Liver (tissue), 7 donors: ENCODE measurements at regions not wholly inside any gene's neighbourhood (a gene's known extent, or its start where the extent isn't known, plus 50 kb on each side); places are given as distances from the start of the nearest gene placed in this dataset.

ENCODE experiments used
- DNase-seq: peaks from one replicate; pipeline ENCODE4 v3.0.0-alpha.2; 2017; ENCODE audit warnings: low spot score
- H3K27ac ChIP-seq, 2 donors: one replicate each; pipeline ENCODE4 v1.7.0; 2013; ENCODE audit warnings: inconsistent platforms in 2 of 2, low read length in 2 of 2, control low read depth in 1 of 2, low read depth in 1 of 2, mild to moderate bottlenecking in 1 of 2
- H3K27me3 ChIP-seq, 4 donors: one replicate each; pipeline versions ENCODE4 v1.6.1 to v1.7.0; 2013; ENCODE audit warnings: low read length in 3 of 4, inconsistent platforms in 1 of 4, mild to moderate bottlenecking in 1 of 4, moderate library complexity in 1 of 4; ENCODE audit not compliant: control insufficient read depth in 4 of 4, insufficient read depth in 4 of 4
- H3K36me3 ChIP-seq, 4 donors: one replicate each; pipeline versions ENCODE4 v1.6.1 to v1.7.0; 2013; ENCODE audit warnings: low read length in 3 of 4, mild to moderate bottlenecking in 3 of 4, low read depth in 1 of 4, moderate library complexity in 1 of 4; ENCODE audit not compliant: control insufficient read depth in 4 of 4, insufficient read depth in 3 of 4
- H3K4me1 ChIP-seq, 4 donors: one replicate each; pipeline versions ENCODE4 v1.6.1 to v1.7.0; 2013; ENCODE audit warnings: low read length in 3 of 4, mild to moderate bottlenecking in 3 of 4, moderate library complexity in 1 of 4; ENCODE audit not compliant: control insufficient read depth in 4 of 4, insufficient read depth in 4 of 4
- H3K4me3 ChIP-seq, 3 donors: one replicate each; pipeline versions ENCODE4 v1.6.1 to v1.7.0; 2013; ENCODE audit warnings: low read length in 3 of 3, control low read depth in 1 of 3, low read depth in 1 of 3, mild to moderate bottlenecking in 1 of 3
- H3K9ac ChIP-seq, 2 donors: one replicate each; pipeline ENCODE4 v1.7.0; 2013; ENCODE audit warnings: low read length in 2 of 2, mild to moderate bottlenecking in 2 of 2, moderate library complexity in 2 of 2, control low read depth in 1 of 2, low read depth in 1 of 2
- H3K9me3 ChIP-seq, 4 donors: one replicate each; pipeline versions ENCODE4 v1.6.1 to v1.7.0; 2013; ENCODE audit warnings: low read length in 3 of 4; ENCODE audit not compliant: control insufficient read depth in 4 of 4
- ATF3 ChIP-seq: IDR thresholded peaks from 2 replicates; pipeline ENCODE4 v1.6.1; 2016; ENCODE audit warnings: antibody characterized with exemption
- CTCF ChIP-seq: fragments of 150-350 bp; IDR thresholded peaks from 2 replicates; pipeline ENCODE4 v1.5.1; 2017; ENCODE audit warnings: improper control_type of control experiment, low read depth, low read length; ENCODE audit not compliant: missing input control
- FOXA1 ChIP-seq: IDR thresholded peaks from 2 replicates; pipeline ENCODE4 v1.6.1; 2016; ENCODE audit warnings: antibody characterized with exemption
- FOXA2 ChIP-seq: IDR thresholded peaks from 2 replicates; pipeline ENCODE4 v1.6.1; 2016; ENCODE audit warnings: antibody characterized with exemption
- GABPA ChIP-seq, 2 donors: IDR thresholded peaks in 1 of 2; conservative IDR thresholded peaks in 1 of 2; 2 replicates each; pipeline ENCODE4 v1.6.1; 2016; ENCODE audit warnings: antibody characterized with exemption in 2 of 2, mild to moderate bottlenecking in 1 of 2, moderate library complexity in 1 of 2
- HNF4A ChIP-seq, 2 donors: conservative IDR thresholded peaks; 2 replicates each; pipeline ENCODE4 v1.6.1; 2016; ENCODE audit warnings: antibody characterized with exemption in 2 of 2, mild to moderate bottlenecking in 2 of 2
- HNF4G ChIP-seq: IDR thresholded peaks from 2 replicates; pipeline ENCODE4 v1.6.1; 2016; ENCODE audit warnings: antibody characterized with exemption
- JUND ChIP-seq, 2 donors: IDR thresholded peaks; 2 replicates each; pipeline ENCODE4 v1.6.1; 2016; ENCODE audit warnings: antibody characterized with exemption in 2 of 2
- NR2F2 ChIP-seq: IDR thresholded peaks from 2 replicates; pipeline ENCODE4 v1.6.1; 2016; ENCODE audit warnings: antibody characterized with exemption
- RAD21 ChIP-seq, 2 donors: IDR thresholded peaks; 2 replicates each; pipeline ENCODE4 v1.6.1; 2016; ENCODE audit warnings: antibody characterized with exemption in 2 of 2, mild to moderate bottlenecking in 2 of 2
- REST ChIP-seq: IDR thresholded peaks from 2 replicates; pipeline ENCODE4 v1.6.1; 2016; ENCODE audit warnings: antibody characterized with exemption, mild to moderate bottlenecking
- RXRA ChIP-seq, 2 donors: IDR thresholded peaks; 2 replicates each; pipeline ENCODE4 v1.6.1; 2017 to 2018; ENCODE audit warnings: antibody characterized with exemption in 2 of 2, mild to moderate bottlenecking in 1 of 2
- SP1 ChIP-seq: IDR thresholded peaks from 2 replicates; pipeline ENCODE4 v1.6.1; 2018; ENCODE audit warnings: antibody characterized with exemption, mild to moderate bottlenecking
- YY1 ChIP-seq: IDR thresholded peaks from 2 replicates; pipeline ENCODE4 v1.6.1; 2016; ENCODE audit warnings: antibody characterized with exemption, mild to moderate bottlenecking
- TF ChIP-seq, protein P1 (sequence below): IDR thresholded peaks from 2 replicates; pipeline ENCODE4 v1.6.1; 2016; ENCODE audit warnings: antibody characterized with exemption
- donor health status: healthy.
- donor health status: healthy.
- donor health status: healthy.
- donor health status: healthy.

- H3K9me3 ChIP-seq, result no peaks in the 10 kb centered on the region
- peaks cover 0 to 3% (median under 1%) of the 10 kb centered on the region in 4 donors for H3K27me3 ChIP-seq
- no peak for DNase-seq
- no peaks in the 10 kb centered on the region for H3K4me1 ChIP-seq
- TF ChIP-seq CTCF (no peak), HNF4A (conservative IDR thresholded peaks at IDR 0.05) (no peak), SP1 (no peak), HNF4G (no peak), FOXA2 (no peak), FOXA1 (no peak), JUND (IDR thresholded peaks at IDR 0.05) (no peak), ATF3 (no peak), RXRA (IDR thresholded peaks at IDR 0.05) (no peak), RAD21 (IDR thresholded peaks at IDR 0.05) (no peak), REST (no peak)
- TF ChIP-seq, protein P1, sequence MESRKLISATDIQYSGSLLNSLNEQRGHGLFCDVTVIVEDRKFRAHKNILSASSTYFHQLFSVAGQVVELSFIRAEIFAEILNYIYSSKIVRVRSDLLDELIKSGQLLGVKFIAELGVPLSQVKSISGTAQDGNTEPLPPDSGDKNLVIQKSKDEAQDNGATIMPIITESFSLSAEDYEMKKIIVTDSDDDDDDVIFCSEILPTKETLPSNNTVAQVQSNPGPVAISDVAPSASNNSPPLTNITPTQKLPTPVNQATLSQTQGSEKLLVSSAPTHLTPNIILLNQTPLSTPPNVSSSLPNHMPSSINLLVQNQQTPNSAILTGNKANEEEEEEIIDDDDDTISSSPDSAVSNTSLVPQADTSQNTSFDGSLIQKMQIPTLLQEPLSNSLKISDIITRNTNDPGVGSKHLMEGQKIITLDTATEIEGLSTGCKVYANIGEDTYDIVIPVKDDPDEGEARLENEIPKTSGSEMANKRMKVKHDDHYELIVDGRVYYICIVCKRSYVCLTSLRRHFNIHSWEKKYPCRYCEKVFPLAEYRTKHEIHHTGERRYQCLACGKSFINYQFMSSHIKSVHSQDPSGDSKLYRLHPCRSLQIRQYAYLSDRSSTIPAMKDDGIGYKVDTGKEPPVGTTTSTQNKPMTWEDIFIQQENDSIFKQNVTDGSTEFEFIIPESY, result no peak
- no peaks in the 10 kb centered on the region for H3K36me3 ChIP-seq
- no peak overlapping the region for H3K4me3 ChIP-seq
- H3K27ac ChIP-seq, result no peak overlapping the region
- H3K9ac ChIP-seq, result no peak overlapping the region
These were observed 313.2 kb downstream of the ANTXR2 start for GRCh38 chr4:79759793-79760192.

- no peaks in the 10 kb centered on the region for H3K36me3 ChIP-seq
- no peaks in the 10 kb centered on the region for H3K9me3 ChIP-seq
- no peak overlapping the region for H3K4me3 ChIP-seq
- TF ChIP-seq ATF3 (no peak), RAD21 (IDR thresholded peaks at IDR 0.05) (no peak), REST (no peak), NR2F2 (no peak), JUND (IDR thresholded peaks at IDR 0.05) (no peak), GABPA (IDR thresholded peaks at IDR 0.05 in 1 of 2, conservative IDR thresholded peaks at IDR 0.05 in 1 of 2) (no peak), FOXA1 (no peak), YY1 (no peak), HNF4A (conservative IDR thresholded peaks at IDR 0.05) (no peak), RXRA (IDR thresholded peaks at IDR 0.05) (no peak)
- TF ChIP-seq, protein P1, result no peak
- no peak for DNase-seq
- no peak overlapping the region for H3K9ac ChIP-seq
- H3K27ac ChIP-seq, result no peak overlapping the region
- no peaks in the 10 kb centered on the region for H3K4me1 ChIP-seq
- peaks cover 0 to 3% (median under 1%) of the 10 kb centered on the region in 4 donors for H3K27me3 ChIP-seq
These were observed 315.4 kb downstream of the ANTXR2 start for GRCh38 chr4:79757600-79757999.
